H1 (cell line): ENCODE measurements at regions not wholly inside any gene's neighbourhood (a gene's known extent, or its start where the extent isn't known, plus 50 kb on each side); places are given as distances from the start of the nearest gene placed in this dataset.

ENCODE experiments used
- BCL11A ChIP-seq, 2 experiments: IDR thresholded peaks; one replicate each; pipeline ENCODE4 v1.6.1; 2011; ENCODE audit warnings: low read depth in 2 of 2, low read length in 2 of 2, mild to moderate bottlenecking in 2 of 2
- CBX5 ChIP-seq: fragments of 300-800, 300-1000 bp; sonication (generic); IDR thresholded peaks from 2 replicates; pipeline ENCODE4 v1.7.1; 2016; ENCODE audit warnings: antibody characterized with exemption, low read length, low read depth
- CHD2 ChIP-seq: IDR thresholded peaks from 2 replicates; pipeline ENCODE4 v1.6.1; 2012; ENCODE audit warnings: low read length, improper control_type of control experiment
- CHD7 ChIP-seq: fragments of 300-600 bp; sonication (generic); IDR thresholded peaks from 2 replicates; pipeline ENCODE4 v1.7.1; 2012; ENCODE audit warnings: low read length, moderate library complexity, mild to moderate bottlenecking, inconsistent platforms; ENCODE audit not compliant: insufficient replicate concordance
- JUN ChIP-seq: IDR thresholded peaks from 2 replicates; pipeline ENCODE4 v1.6.1; 2011; ENCODE audit warnings: low read depth, mild to moderate bottlenecking, improper control_type of control experiment, low read length
- JUND ChIP-seq: IDR thresholded peaks from 2 replicates; pipeline ENCODE4 v1.6.1; 2011; ENCODE audit warnings: mild to moderate bottlenecking, improper control_type of control experiment, low read length
- RAD21 ChIP-seq, 2 experiments: IDR thresholded peaks in 1 of 2; conservative IDR thresholded peaks in 1 of 2; 2 replicates each; pipeline ENCODE4 v1.6.1; 2011; ENCODE audit warnings: low read depth in 2 of 2, low read length in 2 of 2, improper control_type of control experiment in 1 of 2, inconsistent platforms in 1 of 2, mild to moderate bottlenecking in 1 of 2, moderate library complexity in 1 of 2
- RBBP5 ChIP-seq: IDR thresholded peaks from 2 replicates; pipeline ENCODE4 v1.7.1; 2012; ENCODE audit warnings: low read depth, mild to moderate bottlenecking, inconsistent platforms, low read length, moderate library complexity, borderline replicate concordance
- RXRA ChIP-seq: IDR thresholded peaks from 2 replicates; pipeline ENCODE4 v1.6.1; 2011; ENCODE audit warnings: low read depth, mild to moderate bottlenecking, low read length, moderate library complexity; ENCODE audit not compliant: insufficient read depth
- SAP30 ChIP-seq: fragments of 300-600 bp; sonication (generic); IDR thresholded peaks from 2 replicates; pipeline ENCODE4 v1.7.1; 2012; ENCODE audit warnings: low read length, moderate library complexity, mild to moderate bottlenecking, inconsistent platforms; ENCODE audit not compliant: insufficient read depth, insufficient replicate concordance
- SUZ12 ChIP-seq: fragments of 200-600 bp; sonication (generic); IDR thresholded peaks from 2 replicates; pipeline ENCODE4 v1.6.1; 2012; ENCODE audit warnings: mild to moderate bottlenecking, inconsistent platforms, low read length, moderate library complexity, mixed read lengths
- TAF1 ChIP-seq: IDR thresholded peaks from 2 replicates; pipeline ENCODE4 v1.6.1; 2011; ENCODE audit warnings: mild to moderate bottlenecking, low read depth, low read length
- TBP ChIP-seq: IDR thresholded peaks from 2 replicates; pipeline ENCODE4 v1.6.1; 2011; ENCODE audit warnings: low read depth, low read length, improper control_type of control experiment

- TF ChIP-seq CHD7 = no peak
- no peak for TF ChIP-seq SAP30
- TF ChIP-seq RXRA = no peak
- TF ChIP-seq TAF1 = no peak
- no peak for TF ChIP-seq RBBP5
- TF ChIP-seq CHD2 = no peak
- TF ChIP-seq CBX5 = no peak
- TF ChIP-seq SUZ12 = no peak
- TF ChIP-seq JUND = no peak
- TF ChIP-seq RAD21 (IDR thresholded peaks at IDR 0.05 in 1 of 2, conservative IDR thresholded peaks at IDR 0.05 in 1 of 2; ENCODE audit: low read depth in 2 of 2, low read length in 2 of 2) = no peak
- TF ChIP-seq JUN = no peak
- no peak for TF ChIP-seq BCL11A (IDR thresholded peaks at IDR 0.05; ENCODE audit: low read depth in 2 of 2, low read length in 2 of 2)
- TF ChIP-seq TBP = no peak
These were observed 68.6 kb downstream of the GLRX5 start (continued) for GRCh38 chr14:95603415-95603814.
